ENCODE measurements at regions not wholly inside any gene's neighbourhood (a gene's known extent, or its start where the extent isn't known, plus 50 kb on each side); places are given as distances from the start of the nearest gene placed in this dataset.

DNA sequence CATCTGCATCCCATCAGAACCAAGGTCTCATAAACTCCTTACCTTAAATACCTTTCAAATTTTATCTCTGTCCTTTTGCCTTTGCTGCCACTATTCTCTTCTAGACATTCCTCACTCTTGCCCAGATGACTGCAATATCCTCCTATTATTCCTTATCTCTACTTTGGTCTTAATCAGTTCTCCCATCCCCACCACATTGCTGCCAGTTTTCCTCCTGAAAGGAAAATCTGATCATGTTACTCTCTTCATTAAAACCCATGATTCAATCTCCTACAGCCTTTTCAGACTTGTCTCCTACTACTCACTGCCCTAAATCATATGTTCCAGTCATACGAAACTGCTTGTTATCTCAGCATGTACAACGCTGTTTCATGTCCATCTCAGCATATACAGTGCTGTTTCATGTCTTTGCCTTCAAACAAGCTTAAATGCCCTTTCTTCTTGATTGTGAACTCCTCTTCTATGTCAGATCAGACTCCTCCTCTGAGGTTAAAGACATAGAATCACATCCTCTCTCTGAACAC is 152.6 kb upstream of the FST start:
- no peaks in the 10 kb centered on the region for H3K36me3 Mint-ChIP-seq (ENCODE audit: insufficient read depth, unreplicated experiment)

DNA sequence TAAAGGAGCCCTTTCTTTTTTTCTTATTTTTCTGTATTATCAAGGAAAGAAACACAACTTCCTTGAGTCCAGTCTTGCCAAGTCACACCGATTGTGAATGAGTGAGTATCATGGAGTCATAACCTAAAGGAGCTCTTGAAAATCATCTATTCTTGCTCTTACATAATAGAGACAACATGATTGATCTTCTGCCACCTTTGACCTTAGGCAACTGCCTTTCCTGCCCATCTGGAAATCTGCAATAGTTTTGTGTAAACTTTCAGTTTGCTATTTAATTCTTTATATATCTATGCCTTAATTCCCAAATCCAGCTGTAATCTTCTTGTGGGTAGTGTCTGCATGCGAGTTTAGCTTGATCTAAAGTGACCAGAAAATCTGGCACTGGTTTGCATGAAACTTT is 149.9 kb upstream of the FST start:
- Mint-ChIP-seq H3K36me3 (ENCODE audit: insufficient read depth, unreplicated experiment) (peaks cover 8% of the 10 kb centered on the region), H3K27ac (ENCODE audit: unreplicated experiment) (no peak overlapping the region), H3K4me3 (ENCODE audit: low read depth, unreplicated experiment) (no peak overlapping the region), H3K9me3 (ENCODE audit: low read depth, unreplicated experiment) (no peaks in the 10 kb centered on the region), H3K4me1 (ENCODE audit: low read depth, unreplicated experiment) (peaks cover 30% of the 10 kb centered on the region), H3K27me3 (ENCODE audit: unreplicated experiment) (no peaks in the 10 kb centered on the region)
- intact Hi-C loops (cut with micrococcal nuclease; ENCODE audit: unreplicated experiment) = no loop called here
- no TSS peak for BruUV-seq (replicated peaks)
- DNase-seq = no peak
- TF ChIP-seq, protein P1, sequence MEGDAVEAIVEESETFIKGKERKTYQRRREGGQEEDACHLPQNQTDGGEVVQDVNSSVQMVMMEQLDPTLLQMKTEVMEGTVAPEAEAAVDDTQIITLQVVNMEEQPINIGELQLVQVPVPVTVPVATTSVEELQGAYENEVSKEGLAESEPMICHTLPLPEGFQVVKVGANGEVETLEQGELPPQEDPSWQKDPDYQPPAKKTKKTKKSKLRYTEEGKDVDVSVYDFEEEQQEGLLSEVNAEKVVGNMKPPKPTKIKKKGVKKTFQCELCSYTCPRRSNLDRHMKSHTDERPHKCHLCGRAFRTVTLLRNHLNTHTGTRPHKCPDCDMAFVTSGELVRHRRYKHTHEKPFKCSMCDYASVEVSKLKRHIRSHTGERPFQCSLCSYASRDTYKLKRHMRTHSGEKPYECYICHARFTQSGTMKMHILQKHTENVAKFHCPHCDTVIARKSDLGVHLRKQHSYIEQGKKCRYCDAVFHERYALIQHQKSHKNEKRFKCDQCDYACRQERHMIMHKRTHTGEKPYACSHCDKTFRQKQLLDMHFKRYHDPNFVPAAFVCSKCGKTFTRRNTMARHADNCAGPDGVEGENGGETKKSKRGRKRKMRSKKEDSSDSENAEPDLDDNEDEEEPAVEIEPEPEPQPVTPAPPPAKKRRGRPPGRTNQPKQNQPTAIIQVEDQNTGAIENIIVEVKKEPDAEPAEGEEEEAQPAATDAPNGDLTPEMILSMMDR (IDR thresholded peaks at IDR 0.05; ENCODE audit: unreplicated experiment) = no peak
- CTCF ChIA-PET = interaction anchor here (1.1 kb wide), 1 partner anchor 9 kb away, joined by 3 read pairs; no protein-coding TSS in a partner anchor

More for the DNA sequence above, 152.6 kb upstream of the FST start:
- Mint-ChIP-seq H3K27me3 (ENCODE audit: unreplicated experiment) (no peaks in the 10 kb centered on the region), H3K4me1 (ENCODE audit: low read depth, unreplicated experiment) (peaks cover 15% of the 10 kb centered on the region), H3K9me3 (ENCODE audit: low read depth, unreplicated experiment) (no peaks in the 10 kb centered on the region), H3K27ac (ENCODE audit: unreplicated experiment) (no peak overlapping the region), H3K4me3 (ENCODE audit: low read depth, unreplicated experiment) (no peak overlapping the region)
- TF ChIP-seq, protein P1 (IDR thresholded peaks at IDR 0.05; ENCODE audit: unreplicated experiment) = no peak
- CTCF ChIA-PET = no interaction called here
- DNase-seq = no peak
- no TSS peak for BruUV-seq (replicated peaks)
- intact Hi-C loops (cut with micrococcal nuclease; ENCODE audit: unreplicated experiment) = no loop called here

DNA sequence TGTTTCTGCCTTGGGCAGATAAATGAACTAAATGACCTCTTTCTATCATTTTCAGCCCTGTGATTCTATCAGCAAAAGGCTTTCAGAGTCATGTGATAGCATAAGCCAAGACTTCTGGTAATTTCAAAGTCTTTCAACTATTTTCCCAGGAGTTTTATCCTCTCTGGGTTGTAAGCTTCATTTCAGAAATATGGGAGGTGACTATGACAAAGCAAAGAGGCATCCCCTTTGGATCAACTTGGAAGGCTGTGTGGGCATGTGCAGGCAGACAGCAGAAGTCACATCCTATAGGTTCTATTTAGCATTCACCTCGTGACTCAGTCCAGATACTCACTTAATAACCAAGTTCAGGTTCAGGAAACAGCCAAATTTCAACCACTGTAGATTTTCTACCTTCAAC is 149.0 kb upstream of the FST start:
- H3K27ac Mint-ChIP-seq (ENCODE audit: unreplicated experiment) = no peak overlapping the region
- no TSS peak for BruUV-seq (replicated peaks)
- TF ChIP-seq, protein P1 (IDR thresholded peaks at IDR 0.05; ENCODE audit: unreplicated experiment) = no peak
- intact Hi-C loops (cut with micrococcal nuclease; ENCODE audit: unreplicated experiment) = no loop called here
- H3K27me3 Mint-ChIP-seq (ENCODE audit: unreplicated experiment) = no peaks in the 10 kb centered on the region
- DNase-seq = no peak
- peaks cover 30% of the 10 kb centered on the region for H3K4me1 Mint-ChIP-seq (ENCODE audit: low read depth, unreplicated experiment)
- H3K4me3 Mint-ChIP-seq (ENCODE audit: low read depth, unreplicated experiment) = no peak overlapping the region
- CTCF ChIA-PET = no interaction called here
- no peaks in the 10 kb centered on the region for H3K9me3 Mint-ChIP-seq (ENCODE audit: low read depth, unreplicated experiment)
- H3K36me3 Mint-ChIP-seq (ENCODE audit: insufficient read depth, unreplicated experiment) = peaks cover 8% of the 10 kb centered on the region

DNA sequence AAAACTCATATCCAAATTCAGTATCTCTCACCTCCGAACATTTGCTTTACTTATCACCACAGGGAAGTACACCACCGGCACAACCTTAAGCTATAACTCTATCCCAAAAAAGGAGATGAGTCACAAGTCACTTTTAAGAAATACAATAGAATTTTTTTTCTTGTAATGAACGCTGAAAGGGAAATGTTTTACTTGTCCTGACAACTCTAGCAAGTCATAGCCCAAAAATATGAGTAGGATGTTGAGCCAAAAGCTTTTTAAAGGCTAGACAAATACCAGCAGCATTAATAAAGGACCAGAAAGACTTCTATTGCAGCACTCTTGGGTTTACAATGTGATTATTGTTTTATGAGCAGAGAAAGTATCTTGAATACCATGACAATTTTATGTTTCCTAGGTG is 147.3 kb upstream of the FST start:
- no TSS peak for BruUV-seq (replicated peaks)
- peaks cover 37% of the 10 kb centered on the region for H3K4me1 Mint-ChIP-seq (ENCODE audit: low read depth, unreplicated experiment)
- H3K27ac Mint-ChIP-seq (ENCODE audit: unreplicated experiment) = peak overlapping the region; percentile 77
- TF ChIP-seq, protein P1 (IDR thresholded peaks at IDR 0.05; ENCODE audit: unreplicated experiment) = no peak
- no peaks in the 10 kb centered on the region for H3K9me3 Mint-ChIP-seq (ENCODE audit: low read depth, unreplicated experiment)
- CTCF ChIA-PET = no interaction called here
- peaks cover 12% of the 10 kb centered on the region for H3K36me3 Mint-ChIP-seq (ENCODE audit: insufficient read depth, unreplicated experiment)
- intact Hi-C loops (cut with micrococcal nuclease; ENCODE audit: unreplicated experiment) = no loop called here
- H3K27me3 Mint-ChIP-seq (ENCODE audit: unreplicated experiment) = no peaks in the 10 kb centered on the region
- H3K4me3 Mint-ChIP-seq (ENCODE audit: low read depth, unreplicated experiment) = no peak overlapping the region
- no peak for DNase-seq
